Peyer's patch (tissue), 4 donors: ENCODE measurements at regions not wholly inside any gene's neighbourhood (a gene's known extent, or its start where the extent isn't known, plus 50 kb on each side); places are given as distances from the start of the nearest gene placed in this dataset.

Experiments
- POLR2A ChIP-seq, 2 donors: fragments of 450-650 bp; IDR thresholded peaks; one replicate each; pipeline ENCODE4 v1.5.1; 2017; ENCODE audit warnings: antibody characterized with exemption in 2 of 2, mild to moderate bottlenecking in 2 of 2, moderate library complexity in 2 of 2
- TF ChIP-seq, protein P1 (sequence below), 6 experiments: fragments of 450-650 bp in 4 of 6; fragments of 200-600 bp in 2 of 6; sonication (generic) in 1 of 6; IDR thresholded peaks; one replicate each; pipeline ENCODE4 v1.5.1; 2017 to 2019; ENCODE audit warnings: antibody characterized with exemption in 6 of 6, mild to moderate bottlenecking in 3 of 6, moderate library complexity in 1 of 6

DNA sequence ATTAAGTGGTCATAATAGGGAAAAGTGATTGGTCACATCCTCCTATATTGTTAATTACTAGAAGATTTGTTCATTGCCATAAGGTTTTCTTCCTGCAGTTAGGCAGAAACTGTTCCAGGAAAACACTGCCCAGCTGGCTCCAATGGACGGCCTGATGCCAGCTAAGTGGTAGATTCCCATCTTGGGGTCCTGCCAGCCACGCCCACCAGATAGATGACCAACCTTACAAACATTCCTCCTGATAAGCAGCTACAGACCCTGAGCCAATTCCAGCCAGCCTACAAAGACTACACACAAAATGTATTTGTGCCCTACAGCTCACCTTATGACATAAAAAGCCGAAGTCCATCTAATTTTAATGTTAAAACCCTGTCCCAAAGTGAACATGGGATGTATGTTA lies 685.9 kb upstream of the USP15 start:
- TF ChIP-seq, protein P1, sequence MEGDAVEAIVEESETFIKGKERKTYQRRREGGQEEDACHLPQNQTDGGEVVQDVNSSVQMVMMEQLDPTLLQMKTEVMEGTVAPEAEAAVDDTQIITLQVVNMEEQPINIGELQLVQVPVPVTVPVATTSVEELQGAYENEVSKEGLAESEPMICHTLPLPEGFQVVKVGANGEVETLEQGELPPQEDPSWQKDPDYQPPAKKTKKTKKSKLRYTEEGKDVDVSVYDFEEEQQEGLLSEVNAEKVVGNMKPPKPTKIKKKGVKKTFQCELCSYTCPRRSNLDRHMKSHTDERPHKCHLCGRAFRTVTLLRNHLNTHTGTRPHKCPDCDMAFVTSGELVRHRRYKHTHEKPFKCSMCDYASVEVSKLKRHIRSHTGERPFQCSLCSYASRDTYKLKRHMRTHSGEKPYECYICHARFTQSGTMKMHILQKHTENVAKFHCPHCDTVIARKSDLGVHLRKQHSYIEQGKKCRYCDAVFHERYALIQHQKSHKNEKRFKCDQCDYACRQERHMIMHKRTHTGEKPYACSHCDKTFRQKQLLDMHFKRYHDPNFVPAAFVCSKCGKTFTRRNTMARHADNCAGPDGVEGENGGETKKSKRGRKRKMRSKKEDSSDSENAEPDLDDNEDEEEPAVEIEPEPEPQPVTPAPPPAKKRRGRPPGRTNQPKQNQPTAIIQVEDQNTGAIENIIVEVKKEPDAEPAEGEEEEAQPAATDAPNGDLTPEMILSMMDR (IDR thresholded peaks at IDR 0.05): no peak
- no peak for TF ChIP-seq POLR2A (IDR thresholded peaks at IDR 0.05)
